GM21526 (cell line): ENCODE measurements at regions not wholly inside any gene's neighbourhood (a gene's known extent, or its start where the extent isn't known, plus 50 kb on each side); places are given as distances from the start of the nearest gene placed in this dataset.

Source experiments
- ATAC-seq: cut with Tn5 transposase; IDR thresholded peaks from one replicate; pipeline ENCODE4 v1.9.1; 2021; ENCODE audit warnings: moderate library complexity; ENCODE audit not compliant: unreplicated experiment, low FRiP score

GRCh38 chr22:49183826-49184216, 643.9 kb downstream of the BRD1 start:
- no peak for ATAC-seq

DNA sequence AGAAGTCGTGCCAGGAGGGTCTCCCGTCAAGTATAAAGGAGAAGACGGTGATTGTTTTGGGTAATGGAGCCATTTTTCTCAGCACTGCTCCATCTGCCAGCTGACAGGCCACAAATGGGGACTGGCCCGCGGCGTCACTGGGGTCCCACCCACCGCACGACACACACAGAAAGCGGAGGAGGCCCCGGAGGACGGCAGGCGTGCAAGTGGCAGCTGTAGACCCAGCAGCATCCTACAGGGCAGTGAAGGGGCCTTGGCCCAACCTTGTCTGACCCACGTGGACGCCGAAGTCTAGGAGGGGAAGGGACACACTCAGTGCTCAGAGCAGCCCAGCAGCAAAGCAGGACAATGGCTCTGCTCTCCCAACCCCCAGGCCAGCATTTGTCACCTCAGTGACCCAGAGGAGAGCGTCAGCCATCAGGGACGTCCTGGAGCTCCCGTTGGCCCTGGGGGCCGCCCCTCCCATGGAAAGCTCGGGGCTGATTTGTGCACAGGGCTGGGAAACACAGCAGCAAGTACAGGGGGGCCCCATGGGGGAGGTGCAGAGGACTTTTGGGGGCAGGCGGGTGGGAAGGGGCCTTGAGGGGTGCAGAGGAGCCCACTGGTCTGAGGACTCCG, 644.4 kb downstream of the BRD1 start:
- no peak for ATAC-seq

DNA sequence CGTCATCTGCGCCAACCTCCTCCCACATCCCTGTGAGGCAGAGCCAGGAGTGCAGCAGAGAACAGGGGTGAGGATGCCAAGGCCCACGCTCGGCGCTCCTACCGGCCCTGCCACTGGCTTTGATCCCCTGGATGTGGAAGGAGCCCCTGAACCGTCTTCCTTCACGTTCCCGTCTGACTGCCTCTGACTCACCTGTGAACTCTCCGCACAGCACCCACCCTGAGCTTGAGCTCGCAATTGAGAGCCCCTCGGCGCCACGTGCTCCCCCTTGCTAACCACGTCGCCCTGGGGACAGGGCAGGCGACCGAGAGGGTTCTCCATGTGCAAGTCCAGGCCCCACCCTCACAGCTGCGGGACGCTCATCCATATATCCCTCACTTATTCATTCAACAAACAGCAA, 645.3 kb downstream of the BRD1 start:
- no peak for ATAC-seq

GRCh38 chr22:49181942-49182341, 645.7 kb downstream of the BRD1 start:
- ATAC-seq: no peak

- ATAC-seq: no peak
Measured at GRCh38 chr22:49181431-49181830, 646.2 kb downstream of the BRD1 start.

- ATAC-seq: no peak
Measured at GRCh38 chr22:49180683-49181024, 647.0 kb downstream of the BRD1 start.

- no peak for ATAC-seq
Measured at GRCh38 chr22:49179886-49180682, 647.6 kb downstream of the BRD1 start.

DNA sequence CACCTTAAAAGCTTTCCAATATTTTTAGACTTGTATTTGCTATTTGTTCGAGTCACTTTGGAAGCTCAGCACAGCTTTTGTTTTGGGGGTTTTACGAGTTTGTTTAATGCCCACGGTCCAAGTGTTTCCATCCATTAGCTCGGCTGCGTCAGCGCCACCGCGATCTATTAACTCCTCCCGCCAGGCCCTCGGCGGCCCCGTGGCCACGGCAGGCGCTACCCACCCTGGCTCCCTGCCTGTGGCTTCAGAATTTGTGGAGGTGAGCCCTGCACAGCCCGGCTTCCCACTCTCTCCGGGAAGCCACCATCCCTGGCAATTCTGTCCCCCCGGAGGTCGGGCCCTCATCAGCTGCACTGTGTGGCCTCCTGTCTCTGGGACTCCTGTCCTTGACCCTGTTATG, 648.5 kb downstream of the BRD1 start:
- no peak for ATAC-seq

GRCh38 chr22:49178246-49179005, 649.2 kb downstream of the BRD1 start:
- no peak for ATAC-seq

GRCh38 chr22:49177666-49178065, 650.0 kb downstream of the BRD1 start:
- no peak for ATAC-seq

DNA sequence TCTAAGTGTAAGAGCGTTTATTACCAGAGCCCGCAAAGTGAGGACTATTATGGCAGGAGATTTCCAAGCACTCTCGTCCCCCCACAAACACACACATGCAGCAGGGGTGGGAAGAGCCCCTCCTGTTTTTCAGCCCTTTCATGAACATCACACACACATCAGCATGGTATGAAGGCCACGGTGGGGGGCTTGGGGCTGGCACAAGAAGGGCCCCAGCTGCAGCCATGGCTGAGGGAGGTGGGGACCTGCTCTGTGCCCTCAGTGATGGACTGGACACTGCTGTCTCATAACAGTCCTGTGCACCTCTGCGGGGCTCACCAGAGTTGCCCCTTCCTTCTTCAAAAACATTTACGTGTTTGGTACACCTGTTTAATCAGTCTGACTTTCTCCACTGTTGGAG, 650.7 kb downstream of the BRD1 start:
- ATAC-seq: no peak

GRCh38 chr22:49170053-49170452, 657.6 kb downstream of the BRD1 start:
- no peak for ATAC-seq

DNA sequence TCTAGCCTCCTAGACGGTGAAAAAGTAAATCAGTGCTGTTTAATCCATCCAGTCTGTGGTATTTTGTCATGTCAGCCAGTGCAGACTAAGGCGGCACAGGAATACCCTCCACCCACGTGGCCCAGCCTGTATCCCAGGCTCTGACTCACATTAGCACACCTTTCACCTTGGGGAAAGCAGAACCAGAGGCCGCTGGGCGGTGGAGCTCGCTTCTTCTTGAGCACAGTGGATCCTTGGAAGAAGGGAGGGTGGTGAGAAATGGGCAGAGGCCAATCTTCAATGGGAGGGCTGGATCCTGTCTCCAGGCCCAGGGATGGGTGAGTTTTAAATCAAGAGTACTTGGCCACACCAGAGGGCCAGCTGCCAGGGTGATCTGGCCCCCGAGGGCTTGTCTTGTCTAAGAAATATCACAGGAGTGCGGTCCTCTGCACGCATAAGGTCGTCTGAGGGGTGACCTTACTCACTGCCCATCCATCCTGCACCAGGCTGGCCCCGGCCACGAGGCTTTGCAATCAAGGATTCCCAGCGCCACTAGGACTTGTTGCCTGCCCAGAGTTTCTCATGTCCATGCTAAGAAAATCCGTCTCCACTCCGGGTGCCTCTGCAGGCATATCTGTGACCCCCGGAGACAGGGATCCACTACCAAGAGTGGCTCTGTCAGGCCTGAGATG, 658.5 kb downstream of the BRD1 start:
- no peak for ATAC-seq

GRCh38 chr22:49168219-49168813, 659.4 kb downstream of the BRD1 start:
- ATAC-seq: no peak

- ATAC-seq: no peak
Measured at GRCh38 chr22:49166746-49167145, 660.9 kb downstream of the BRD1 start.

DNA sequence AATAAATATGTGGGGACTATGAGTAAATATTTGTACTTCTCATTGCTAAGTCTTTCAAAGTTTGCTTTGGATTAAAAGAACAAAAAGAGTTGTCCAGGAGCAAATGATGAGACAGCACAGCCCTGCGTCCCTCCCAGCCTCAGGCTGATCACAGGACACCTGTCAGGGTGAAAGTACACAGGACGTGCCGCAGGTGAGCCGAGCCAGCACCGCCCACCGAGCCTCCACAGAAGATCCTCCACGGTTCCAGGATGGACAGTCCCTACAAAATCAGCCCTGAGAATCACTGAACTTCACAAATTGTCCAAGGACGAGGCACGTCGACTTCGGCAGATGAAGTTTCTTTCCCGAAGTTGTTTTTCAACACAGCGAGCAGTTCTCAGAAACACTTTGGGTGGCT, 661.5 kb downstream of the BRD1 start:
- no peak for ATAC-seq

- no peak for ATAC-seq
Measured at GRCh38 chr22:49164773-49165320, 662.8 kb downstream of the BRD1 start.

- ATAC-seq: no peak
Measured at GRCh38 chr22:49163960-49164690, 663.5 kb downstream of the BRD1 start.

- ATAC-seq: no peak
Measured at GRCh38 chr22:49163258-49163959, 664.3 kb downstream of the BRD1 start.
